Psoas muscle (tissue), 7 donors: ENCODE measurements at regions not wholly inside any gene's neighbourhood (a gene's known extent, or its start where the extent isn't known, plus 50 kb on each side); places are given as distances from the start of the nearest gene placed in this dataset.

Source experiments
- ATAC-seq, 4 donors: fragments of 200-7000 bp; cut with Tn5 transposase; one replicate each; pipeline ENCODE4 v1.9.1; 2020; ENCODE audit warnings: moderate library complexity in 3 of 4, mild to moderate bottlenecking in 2 of 4
- DNase-seq, 2 donors: peaks; one replicate each; pipeline ENCODE4 v3.0.0-alpha.2; 2020
- H3K27ac ChIP-seq: fragments of 200-600 bp; one replicate; pipeline ENCODE4 v1.8.0; 2022
- H3K27me3 ChIP-seq, 3 donors: fragments of 200-600 bp in 1 of 3; one replicate each; pipeline versions ENCODE4 v1.6.1 to v1.8.0; 2013 to 2022; ENCODE audit warnings: low read length in 2 of 3, mild to moderate bottlenecking in 2 of 3, moderate library complexity in 1 of 3; ENCODE audit not compliant: insufficient read depth in 3 of 3
- H3K36me3 ChIP-seq, 2 donors: fragments of 200-600 bp in 1 of 2; one replicate each; pipeline versions ENCODE4 v1.6.1 to v1.8.0; 2013 to 2022; ENCODE audit warnings: low read depth in 1 of 2, mild to moderate bottlenecking in 1 of 2, moderate library complexity in 1 of 2; ENCODE audit not compliant: insufficient read depth in 1 of 2
- H3K4me1 ChIP-seq: fragments of 200-600 bp; one replicate; pipeline ENCODE4 v1.8.0; 2022
- H3K4me3 ChIP-seq: fragments of 200-600 bp; one replicate; pipeline ENCODE4 v1.8.0; 2022; ENCODE audit warnings: mild to moderate bottlenecking
- H3K9me3 ChIP-seq: fragments of 200-600 bp; one replicate; pipeline ENCODE4 v1.8.0; 2022
- CTCF ChIP-seq: fragments of 200-600 bp; IDR thresholded peaks from one replicate; pipeline ENCODE4 v1.8.0; 2022; ENCODE audit warnings: antibody characterized with exemption
- WGBS, 3 donors: extraction: QIAGEN DNeasy Blood & Tissue Kit; methylation state at CpG; one replicate each; pipeline versions ENCODE4 v1.1.6 to v1.1.7; 2013; 5-methylcytosine and 5-hydroxymethylcytosine counted together
- intact Hi-C, 2 donors: fragments of 100-400 bp; cut with DNase I; formaldehyde crosslinking; loops; one replicate each; pipeline versions ENCODE4 v1.11.0 to v1.14.2; 2022
- donor health status: healthy with polysubstance abuse.
- donor health status: DM: no; HTN: no; CAD: no; lungs with moderate emphysema.
- donor health status: Bipolar disorder and iron deficiency.
- donor health status: healthy.
- donor health status: DM: yes; HTN: yes; CAD: no.
- donor health status: DM: no; HTN: no; CAD: no.
- donor health status: DM: yes; HTN: yes; CAD: no.

DNA sequence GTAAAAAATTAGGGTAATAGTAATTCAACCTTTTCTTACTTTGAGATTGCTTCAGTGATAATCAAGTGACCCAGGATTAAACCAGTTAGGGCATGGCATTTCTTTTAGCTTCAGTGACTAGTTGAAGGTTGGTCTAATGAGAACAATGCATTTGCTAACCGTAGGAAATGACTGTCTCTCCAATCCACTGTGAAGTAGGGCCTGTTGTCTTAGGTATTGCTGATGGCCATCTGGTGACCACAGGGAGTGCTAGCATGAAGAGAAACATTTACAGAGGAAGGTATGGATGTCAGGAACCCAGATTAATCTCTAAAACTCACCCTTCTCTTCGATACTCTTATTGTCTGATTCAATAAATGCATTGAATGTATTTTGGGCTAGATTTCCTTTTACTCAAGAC, 535.9 kb upstream of the SEMA6A start:
- intact Hi-C loops, result no loop called here
- Histone ChIP-seq H3K9me3 (no peaks in the 10 kb centered on the region), H3K4me1 (no peaks in the 10 kb centered on the region), H3K27ac (no peak overlapping the region), H3K4me3 (no peak overlapping the region), H3K27me3 (no peaks in the 10 kb centered on the region), H3K36me3 (no peaks in the 10 kb centered on the region)
- no peak for DNase-seq
- ATAC-seq, result no peak
- WGBS, 3 donors, result 87 to 97% (median 89%) methylated on average over 2 of the region's 2 CpGs
- no peak for TF ChIP-seq CTCF

- no peak for ATAC-seq
- intact Hi-C loops, result no loop called here
- no peak for DNase-seq
- no peak overlapping the region for H3K4me3 ChIP-seq
- 47 to 73% (median 52%) methylated on average over 3 of the region's 3 CpGs for WGBS, 3 donors
- H3K27ac ChIP-seq, result no peak overlapping the region
- no peak for TF ChIP-seq CTCF
- H3K27me3 ChIP-seq, result no peaks in the 10 kb centered on the region
- H3K36me3 ChIP-seq, result no peaks in the 10 kb centered on the region
- H3K4me1 ChIP-seq, result no peaks in the 10 kb centered on the region
- H3K9me3 ChIP-seq, result no peaks in the 10 kb centered on the region
These were observed 533.2 kb upstream of the SEMA6A start for GRCh38 chr5:117107859-117108258.

- no peak overlapping the region for H3K27ac ChIP-seq
- H3K4me3 ChIP-seq, result no peak overlapping the region
- DNase-seq (no peak), ATAC-seq (no peak)
- H3K9me3 ChIP-seq, result no peaks in the 10 kb centered on the region
- H3K4me1 ChIP-seq, result no peaks in the 10 kb centered on the region
- H3K36me3 ChIP-seq, result no peaks in the 10 kb centered on the region
- TF ChIP-seq CTCF, result no peak
- intact Hi-C loops, result no loop called here
- 79 to 85% (median 83%) methylated on average over 4 of the region's 4 CpGs for WGBS, 3 donors
- H3K27me3 ChIP-seq, result no peaks in the 10 kb centered on the region
These were observed 529.1 kb upstream of the SEMA6A start for GRCh38 chr5:117103703-117104102.

DNA sequence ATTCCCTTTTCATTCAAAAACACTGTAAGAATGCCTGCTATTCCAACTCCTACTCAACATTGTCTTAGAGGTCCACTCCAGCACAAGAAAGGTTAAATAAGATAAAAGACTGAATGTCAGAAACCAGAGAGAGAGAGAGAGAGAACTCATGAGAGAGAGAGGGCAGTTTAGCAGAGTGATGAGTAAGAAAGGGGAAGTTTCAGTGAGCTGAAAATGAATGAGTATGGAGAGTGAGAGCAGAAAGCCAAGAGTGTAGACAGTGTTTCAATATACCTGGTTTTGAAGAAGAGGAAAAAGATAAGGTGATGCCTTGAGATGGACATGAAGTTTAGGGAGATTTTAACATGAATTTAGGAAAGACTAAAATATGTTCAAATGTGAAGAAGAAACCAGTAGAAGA, 528.0 kb upstream of the SEMA6A start:
- Histone ChIP-seq H3K4me1 (no peaks in the 10 kb centered on the region), H3K27me3 (no peaks in the 10 kb centered on the region), H3K4me3 (no peak overlapping the region), H3K36me3 (no peaks in the 10 kb centered on the region), H3K27ac (no peak overlapping the region), H3K9me3 (no peaks in the 10 kb centered on the region)
- DNase-seq (no peak), ATAC-seq (no peak)
- intact Hi-C loops, result no loop called here
- no peak for TF ChIP-seq CTCF

- no peaks in the 10 kb centered on the region for H3K27me3 ChIP-seq
- WGBS, 3 donors, result 93 to 100% (median 100%) methylated on average over 1 of the region's 1 CpG
- no peak overlapping the region for H3K4me3 ChIP-seq
- H3K9me3 ChIP-seq, result no peaks in the 10 kb centered on the region
- intact Hi-C loops, result no loop called here
- no peak for TF ChIP-seq CTCF
- no peaks in the 10 kb centered on the region for H3K36me3 ChIP-seq
- no peak for ATAC-seq
- H3K27ac ChIP-seq, result no peak overlapping the region
- no peak for DNase-seq
- no peaks in the 10 kb centered on the region for H3K4me1 ChIP-seq
These were observed 525.6 kb upstream of the SEMA6A start for GRCh38 chr5:117100176-117100575.
